Stomach (tissue), 8 donors: ENCODE measurements at regions not wholly inside any gene's neighbourhood (a gene's known extent, or its start where the extent isn't known, plus 50 kb on each side); places are given as distances from the start of the nearest gene placed in this dataset.
"Not testable (repeated sequence)": the region's sequence is repeated elsewhere in the genome, so short reads cannot be mapped to it uniquely, and the experiment has no call there.

Experiments used
- DNase-seq, 2 donors: peaks; one replicate each; pipeline versions ENCODE4 v3.0.0 to v3.0.0-alpha.2; 2013 to 2019
- H3K27ac ChIP-seq, 5 donors: fragments of 200-600 bp in 4 of 5; sonication (generic) in 4 of 5; one replicate each; pipeline ENCODE4 v1.5.1; 2013 to 2019; ENCODE audit warnings: mild to moderate bottlenecking in 1 of 5, moderate library complexity in 1 of 5
- H3K27me3 ChIP-seq, 3 donors: fragments of 200-600 bp; sonication (generic); one replicate each; pipeline ENCODE4 v1.5.1; 2017 to 2019; ENCODE audit warnings: mixed run types in 1 of 3
- H3K36me3 ChIP-seq, 4 donors: fragments of 200-600 bp; sonication (generic); 1 replicate in 3 of 4; 2 replicates in 1 of 4; pipeline ENCODE4 v1.5.1; 2016 to 2019
- H3K4me1 ChIP-seq, 4 donors: fragments of 200-600 bp; sonication (generic); one replicate each; pipeline ENCODE4 v1.5.1; 2016 to 2019
- H3K4me3 ChIP-seq, 4 donors: fragments of 200-600 bp; sonication (generic) in 3 of 4; one replicate each; pipeline ENCODE4 v1.5.1; 2016 to 2019; ENCODE audit warnings: mild to moderate bottlenecking in 1 of 4
- H3K9me3 ChIP-seq, 4 donors: fragments of 200-600 bp; sonication (generic); one replicate each; pipeline ENCODE4 v1.5.1; 2016 to 2019
- CTCF ChIP-seq, 7 experiments: fragments of 450-650 bp in 4 of 7; fragments of 200-600 bp in 3 of 7; sonication (generic) in 3 of 7; IDR thresholded peaks; one replicate each; pipeline ENCODE4 v1.5.1; 2016 to 2019; ENCODE audit warnings: antibody characterized with exemption in 7 of 7, control low read depth in 2 of 7, mild to moderate bottlenecking in 1 of 7
- EP300 ChIP-seq: sonication (generic); formaldehyde crosslinking; IDR thresholded peaks from one replicate; pipeline ENCODE4 v1.6.1; 2017; ENCODE audit warnings: antibody characterized with exemption
- POLR2A ChIP-seq, 4 donors: fragments of 450-650 bp; IDR thresholded peaks; one replicate each; pipeline ENCODE4 v1.6.1; 2016; ENCODE audit warnings: antibody characterized with exemption in 4 of 4, control low read depth in 2 of 4, mild to moderate bottlenecking in 1 of 4, moderate library complexity in 1 of 4
- POLR2AphosphoS5 ChIP-seq, 3 donors: sonication (generic); formaldehyde crosslinking; IDR thresholded peaks; one replicate each; pipeline ENCODE4 v1.6.1; 2016; ENCODE audit warnings: antibody characterized with exemption in 3 of 3
- WGBS, 5 donors: extraction: QIAGEN DNeasy Blood & Tissue Kit in 3 of 5; methylation state at CpG; one replicate each; pipeline versions ENCODE4 v1.1.5 to v1.1.7; 2013 to 2018; 5-methylcytosine and 5-hydroxymethylcytosine counted together
- intact Hi-C: fragments of 100-400 bp; cut with DNase I; formaldehyde crosslinking; loops from one replicate; pipeline ENCODE4 v1.15.1; 2023; ENCODE audit warnings: low total_unique reads
- donor health status: healthy with polysubstance abuse.
- donor health status: Bipolar disorder and iron deficiency.
- donor health status: healthy.

- no peak overlapping the region for H3K27ac ChIP-seq
- no peaks in the 10 kb centered on the region for H3K36me3 ChIP-seq
- intact Hi-C loops, result no loop called here
- H3K27me3 ChIP-seq, result no peaks in the 10 kb centered on the region
- no peaks in the 10 kb centered on the region for H3K4me1 ChIP-seq
- DNase-seq, result no peak
- TF ChIP-seq POLR2A (IDR thresholded peaks at IDR 0.05) (no peak), CTCF (IDR thresholded peaks at IDR 0.05) (no peak), POLR2AphosphoS5 (IDR thresholded peaks at IDR 0.05) (no peak), EP300 (no peak)
- no peaks in the 10 kb centered on the region for H3K9me3 ChIP-seq
- no peak overlapping the region for H3K4me3 ChIP-seq
These were observed 165.7 kb downstream of the CEMIP2 start for GRCh38 chr9:71602652-71603051.

GRCh38 chr9:71595762-71596161, 172.6 kb downstream of the CEMIP2 start:
- 76 to 84% (median 80%) methylated on average over 10 to 12 of the region's 12 CpGs for WGBS, 5 donors
- intact Hi-C loops, H3K27ac ChIP-seq, H3K9me3 ChIP-seq, H3K4me3 ChIP-seq, DNase-seq, H3K36me3 ChIP-seq, H3K4me1 ChIP-seq, H3K27me3 ChIP-seq: not testable (repeated sequence)

GRCh38 chr9:71594541-71594940, 173.8 kb downstream of the CEMIP2 start:
- no peak overlapping the region for H3K4me3 ChIP-seq
- DNase-seq, result no peak
- no peaks in the 10 kb centered on the region for H3K27me3 ChIP-seq
- no peak overlapping the region for H3K27ac ChIP-seq
- no peaks in the 10 kb centered on the region for H3K36me3 ChIP-seq
- TF ChIP-seq CTCF (IDR thresholded peaks at IDR 0.05), result no peak
- TF ChIP-seq POLR2AphosphoS5 (IDR thresholded peaks at IDR 0.05), result no peak
- no peak for TF ChIP-seq POLR2A (IDR thresholded peaks at IDR 0.05)
- TF ChIP-seq EP300, result no peak
- intact Hi-C loops, result no loop called here
- no peaks in the 10 kb centered on the region for H3K9me3 ChIP-seq
- H3K4me1 ChIP-seq, result no peaks in the 10 kb centered on the region
- 85 to 96% (median 91%) methylated on average over 3 of the region's 3 CpGs for WGBS, 5 donors

- no peaks in the 10 kb centered on the region for H3K4me1 ChIP-seq
- no peak for DNase-seq
- no peaks in the 10 kb centered on the region for H3K27me3 ChIP-seq
- H3K27ac ChIP-seq, result no peak overlapping the region
- no peaks in the 10 kb centered on the region for H3K9me3 ChIP-seq
- intact Hi-C loops, result no loop called here
- TF ChIP-seq POLR2A (IDR thresholded peaks at IDR 0.05) (no peak), EP300 (no peak), CTCF (IDR thresholded peaks at IDR 0.05) (no peak), POLR2AphosphoS5 (IDR thresholded peaks at IDR 0.05) (no peak)
- H3K36me3 ChIP-seq, result no peaks in the 10 kb centered on the region
- no peak overlapping the region for H3K4me3 ChIP-seq
- WGBS, 5 donors, result 92 to 98% (median 97%) methylated on average over 2 of the region's 2 CpGs
These were observed 175.9 kb downstream of the CEMIP2 start for GRCh38 chr9:71592400-71592799.

GRCh38 chr9:71590362-71590761, 178.0 kb downstream of the CEMIP2 start:
- no peaks in the 10 kb centered on the region for H3K9me3 ChIP-seq
- intact Hi-C loops, result no loop called here
- H3K4me1 ChIP-seq, result no peaks in the 10 kb centered on the region
- no peak for TF ChIP-seq CTCF (IDR thresholded peaks at IDR 0.05)
- no peak for TF ChIP-seq POLR2AphosphoS5 (IDR thresholded peaks at IDR 0.05)
- TF ChIP-seq EP300, result no peak
- no peak for TF ChIP-seq POLR2A (IDR thresholded peaks at IDR 0.05)
- DNase-seq, result no peak
- H3K4me3 ChIP-seq, result no peak overlapping the region
- 56 to 74% (median 64%) methylated on average over 3 of the region's 3 CpGs for WGBS, 5 donors
- H3K27me3 ChIP-seq, result no peaks in the 10 kb centered on the region
- H3K27ac ChIP-seq, result no peak overlapping the region
- H3K36me3 ChIP-seq, result no peaks in the 10 kb centered on the region
